Hematopoietic multipotent progenitor cell (in vitro differentiated cells): ENCODE measurements at regions not wholly inside any gene's neighbourhood (a gene's known extent, or its start where the extent isn't known, plus 50 kb on each side); places are given as distances from the start of the nearest gene placed in this dataset.

ENCODE experiments used
- DNase-seq, 3 donors: peaks; one replicate each; pipeline ENCODE4 v3.0.0-alpha.2; 2011 to 2015; ENCODE audit warnings: low read depth in 2 of 3, low spot score in 2 of 3

DNA sequence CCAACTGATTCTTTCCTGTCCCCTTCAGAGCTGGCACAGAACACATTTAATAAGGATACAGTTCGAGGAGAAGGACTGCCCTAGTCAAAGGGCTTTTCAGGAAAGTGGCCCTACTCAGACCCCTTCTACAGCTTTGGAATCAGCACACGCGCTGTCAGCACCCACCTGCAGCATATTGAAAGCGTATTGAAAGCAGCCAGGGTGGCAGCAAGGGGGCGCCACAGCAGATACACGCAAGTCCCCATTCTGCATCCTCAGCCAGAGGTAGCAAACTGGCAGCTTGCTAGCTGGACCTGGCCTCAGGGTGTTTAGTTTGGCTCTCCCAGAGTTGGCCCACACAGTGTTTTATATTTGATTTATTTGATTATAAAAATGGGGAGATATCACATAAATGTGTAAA lies 101.0 kb upstream of the NT5C1B start:
- no peak for DNase-seq

DNA sequence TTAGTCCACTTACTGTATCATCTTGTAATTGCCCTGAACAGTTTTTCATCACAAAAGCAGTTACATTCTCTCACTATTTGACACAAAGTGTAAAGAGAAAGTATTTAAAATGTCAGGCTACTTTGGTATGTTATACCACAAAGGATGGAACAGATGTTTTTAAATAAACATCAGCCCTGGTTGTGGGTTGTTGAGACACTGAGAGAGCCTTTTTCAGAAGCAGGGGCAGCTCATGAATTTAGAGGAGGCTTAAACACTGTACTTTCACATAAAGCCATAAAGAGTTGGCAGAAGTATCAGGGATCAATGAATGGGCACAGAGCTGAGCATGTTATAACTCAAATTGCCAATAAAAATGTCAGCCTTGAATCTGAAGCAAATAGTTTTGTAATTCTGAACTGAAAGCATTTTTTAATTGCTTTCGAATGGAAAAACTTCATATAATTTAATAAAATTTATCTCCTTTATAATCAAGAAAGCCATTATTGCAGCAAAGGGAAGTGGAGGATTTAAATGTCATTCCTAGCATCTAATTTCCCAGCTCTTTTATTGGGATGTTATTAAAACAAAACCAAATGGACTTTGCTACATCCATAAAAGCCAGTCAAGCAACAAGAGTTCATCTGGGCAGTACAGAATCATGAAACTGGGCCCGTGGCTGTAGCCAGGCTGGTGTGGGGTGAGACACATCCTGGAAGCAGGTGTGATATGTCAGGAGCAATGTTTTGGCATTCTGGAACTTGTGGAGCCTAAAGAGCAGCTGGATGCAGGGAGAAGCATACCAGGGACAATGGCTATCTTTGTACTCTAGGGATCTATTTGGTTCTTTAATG lies 95.1 kb upstream of the NT5C1B start:
- no peak for DNase-seq

- no peak for DNase-seq
Observed at GRCh38 chr2:18682681-18683080, 93.3 kb upstream of the NT5C1B start.

GRCh38 chr2:18677280-18677679 lies 87.9 kb upstream of the NT5C1B start:
- no peak for DNase-seq

DNA sequence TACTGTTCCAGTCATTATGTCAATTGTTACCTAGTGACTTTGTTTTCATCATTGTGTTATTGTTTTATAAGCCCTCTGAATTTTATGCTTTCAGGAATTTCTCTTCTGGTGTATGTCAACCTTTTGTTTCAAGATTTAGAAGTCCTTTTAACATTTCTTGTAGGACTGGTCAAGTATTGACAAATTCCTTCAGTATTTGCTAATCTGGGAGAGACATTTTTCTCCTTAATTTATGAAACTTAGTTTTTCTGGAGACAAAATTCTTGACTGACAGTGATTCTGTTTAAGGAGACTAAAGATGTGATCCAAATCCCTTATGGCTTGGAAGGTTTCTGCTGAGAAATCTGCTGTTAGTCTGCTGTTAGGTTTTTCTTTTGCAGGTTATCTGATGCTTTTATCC lies 84.9 kb upstream of the NT5C1B start:
- DNase-seq = no peak

DNA sequence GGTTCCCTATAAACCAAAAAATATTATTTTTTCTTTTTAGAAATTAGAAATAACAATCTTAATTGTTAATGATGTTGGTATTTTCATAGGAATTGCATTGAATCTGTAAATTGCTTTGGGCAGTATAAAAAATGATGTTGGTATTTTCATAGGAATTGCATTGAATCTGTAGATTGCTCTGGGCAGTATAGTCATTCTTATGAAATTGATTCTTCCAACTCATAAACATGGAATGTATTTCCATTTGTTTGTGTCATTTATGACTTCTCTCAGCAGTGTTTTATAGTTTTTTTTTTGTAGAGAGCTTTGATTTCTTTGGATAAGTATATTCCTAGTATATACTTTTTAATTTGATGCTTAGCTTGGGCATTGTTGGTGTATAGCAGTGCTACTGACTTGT lies 82.0 kb upstream of the NT5C1B start:
- DNase-seq = no peak

DNA sequence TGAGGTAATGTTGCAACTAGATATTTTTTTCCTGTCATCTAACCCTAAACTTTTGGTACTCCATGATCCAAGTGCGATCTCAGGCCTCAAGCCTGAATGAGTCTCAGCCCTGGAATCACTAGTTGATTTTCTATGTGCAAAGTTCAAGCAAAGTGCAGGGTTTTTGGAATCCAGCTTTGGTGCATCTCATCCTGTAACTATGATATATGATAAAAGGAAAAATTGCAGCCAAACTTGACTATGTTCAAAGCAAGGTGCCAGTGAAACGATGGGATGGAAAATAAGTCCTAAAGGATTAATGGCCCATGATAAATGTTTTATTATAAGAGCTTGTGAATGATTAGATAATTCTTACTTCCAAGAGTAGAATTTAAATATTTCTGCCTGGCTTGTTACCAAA lies 78.9 kb upstream of the NT5C1B start:
- no peak for DNase-seq

DNA sequence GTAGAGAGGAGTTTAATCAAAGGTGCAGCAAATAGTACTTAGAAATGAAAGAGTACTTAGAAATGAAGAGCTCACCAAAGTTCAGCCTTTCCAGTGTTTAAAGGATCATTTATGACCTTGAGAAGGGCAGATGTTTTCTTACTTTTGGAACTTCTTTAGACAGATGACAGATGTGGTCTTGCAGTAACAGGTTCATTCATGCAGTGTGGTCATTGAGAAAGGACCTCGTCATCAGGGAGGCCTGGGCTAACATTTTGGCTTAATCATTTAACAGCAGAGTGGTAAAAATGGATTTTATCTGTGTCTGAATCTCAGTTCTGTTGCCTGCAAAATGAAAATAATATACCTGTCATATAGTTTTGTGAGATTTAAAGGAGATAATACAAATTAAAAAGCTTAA lies 75.1 kb upstream of the NT5C1B start:
- DNase-seq = no peak

DNA sequence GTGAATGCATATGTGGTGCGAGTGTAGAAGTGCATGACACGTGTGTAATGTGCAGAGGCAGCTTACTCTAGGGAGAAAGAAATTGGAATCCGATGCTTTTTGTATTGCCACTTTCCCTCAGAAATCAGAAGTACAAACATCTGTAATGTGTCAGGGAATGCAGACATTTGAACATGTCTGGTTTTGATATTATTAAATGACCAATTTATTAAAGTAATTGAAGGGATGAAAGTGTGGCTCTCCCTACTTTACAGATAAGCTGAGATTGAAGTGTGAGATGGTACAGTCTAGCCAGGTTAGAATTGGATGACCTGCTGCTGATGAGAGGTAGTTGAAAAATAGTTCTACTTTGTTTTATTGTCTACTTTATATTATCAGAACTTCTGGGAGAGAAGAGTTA lies 74.5 kb upstream of the NT5C1B start:
- no peak for DNase-seq

DNA sequence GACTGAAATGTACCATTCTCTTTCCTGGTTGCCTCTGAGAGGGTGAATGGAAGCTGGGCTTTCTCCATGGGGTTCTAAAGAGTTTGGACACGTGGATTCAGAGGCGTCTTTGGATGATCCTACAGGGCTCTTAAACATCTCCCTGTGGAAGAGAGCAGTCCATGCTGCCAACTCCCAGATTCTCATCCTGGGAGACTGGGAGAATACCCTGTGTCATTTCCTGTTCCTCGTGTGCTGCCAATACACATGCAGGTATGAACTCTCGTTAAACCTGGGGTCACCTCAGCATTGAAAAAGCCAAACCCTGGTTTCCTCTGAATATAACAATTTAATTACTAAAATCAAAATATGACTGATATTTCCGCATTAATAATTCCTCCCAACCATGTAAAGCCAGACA lies 73.3 kb upstream of the NT5C1B start:
- no peak for DNase-seq

DNA sequence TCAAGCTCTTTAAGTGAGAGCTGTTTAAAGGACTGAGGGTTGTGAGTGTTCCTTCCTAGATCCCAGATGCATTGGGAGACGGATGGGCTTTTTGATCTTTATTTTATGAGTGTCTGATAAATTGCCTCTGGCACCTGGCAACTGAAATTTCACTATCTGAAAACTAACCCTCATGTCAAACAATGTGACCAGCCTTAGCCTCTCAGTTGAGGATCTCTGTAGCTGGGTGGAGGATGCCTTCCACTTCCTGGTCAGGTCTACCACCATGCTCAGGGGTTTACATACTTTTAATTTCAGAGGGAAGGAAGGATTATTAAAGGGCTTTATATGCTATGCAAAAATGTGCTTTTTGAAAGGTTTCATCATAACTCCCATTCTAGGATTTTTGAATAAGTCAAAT lies 70.5 kb upstream of the NT5C1B start:
- DNase-seq = no peak

DNA sequence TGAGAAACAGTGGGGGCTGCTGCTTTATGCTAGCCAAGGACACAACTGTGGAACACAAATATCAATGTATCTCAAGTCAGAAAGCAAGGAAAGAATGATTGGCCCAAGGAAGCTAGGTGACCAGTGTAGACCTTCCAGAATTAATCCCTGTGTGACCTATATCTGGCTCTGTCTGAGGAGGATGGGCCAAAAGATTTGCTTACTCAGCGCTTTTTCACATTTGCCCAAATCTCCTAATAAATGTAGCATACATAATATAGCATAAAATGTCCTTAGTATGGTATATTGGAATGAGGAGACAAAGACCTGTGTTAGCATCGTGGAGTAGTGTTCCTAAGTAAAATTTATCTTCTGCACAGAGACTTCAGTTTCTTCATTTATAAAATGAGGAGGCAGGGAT lies 66.7 kb upstream of the NT5C1B start:
- no peak for DNase-seq

- no peak for DNase-seq
Observed at GRCh38 chr2:18651842-18652774, 62.7 kb upstream of the NT5C1B start.

DNA sequence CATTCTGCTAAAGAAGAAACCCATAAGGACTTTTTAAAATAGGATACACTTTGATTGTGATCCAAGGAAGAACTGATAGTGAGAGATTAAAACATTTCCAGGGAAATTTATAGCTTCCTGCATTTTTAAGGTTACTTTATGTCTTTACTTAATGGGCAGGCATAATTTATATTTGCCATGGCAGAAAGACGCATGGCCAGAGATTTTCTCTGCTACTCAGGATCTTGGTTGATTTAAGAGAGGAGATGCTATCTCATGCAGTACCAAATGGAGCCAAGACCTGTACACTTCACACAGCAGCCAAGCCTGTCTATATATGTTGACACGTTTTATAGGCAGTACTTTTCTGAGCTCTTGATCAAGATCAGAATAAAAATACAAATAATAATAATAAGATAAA lies 60.9 kb upstream of the NT5C1B start:
- no peak for DNase-seq

DNA sequence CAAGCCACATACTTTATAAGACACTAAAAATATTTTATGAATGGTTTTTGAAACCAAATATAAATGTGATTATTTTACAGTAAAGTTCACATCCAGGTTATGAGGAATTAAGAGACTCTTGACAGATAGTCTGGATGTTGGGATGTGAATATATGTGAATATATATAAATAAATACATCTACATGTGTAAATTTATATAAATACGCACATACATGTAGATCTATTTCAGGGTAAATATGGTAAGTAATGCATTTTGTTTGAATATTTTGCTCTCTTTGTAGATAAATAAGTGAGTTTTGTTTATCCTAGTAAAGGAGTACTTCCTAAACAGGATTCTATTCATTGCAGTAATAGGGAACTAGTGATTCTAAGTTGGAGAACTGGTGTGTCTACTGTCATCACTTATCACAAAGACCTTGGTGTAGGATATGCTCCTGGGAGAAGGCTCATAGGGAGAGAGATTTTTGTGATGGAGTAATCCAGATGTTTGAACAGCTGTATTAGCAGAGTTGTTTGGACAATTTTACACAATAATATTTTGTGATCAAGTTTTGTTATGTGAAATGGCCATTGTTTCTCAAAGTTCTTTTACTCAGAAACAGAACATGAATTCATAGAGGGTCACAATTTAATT lies 60.2 kb upstream of the NT5C1B start:
- DNase-seq = no peak

DNA sequence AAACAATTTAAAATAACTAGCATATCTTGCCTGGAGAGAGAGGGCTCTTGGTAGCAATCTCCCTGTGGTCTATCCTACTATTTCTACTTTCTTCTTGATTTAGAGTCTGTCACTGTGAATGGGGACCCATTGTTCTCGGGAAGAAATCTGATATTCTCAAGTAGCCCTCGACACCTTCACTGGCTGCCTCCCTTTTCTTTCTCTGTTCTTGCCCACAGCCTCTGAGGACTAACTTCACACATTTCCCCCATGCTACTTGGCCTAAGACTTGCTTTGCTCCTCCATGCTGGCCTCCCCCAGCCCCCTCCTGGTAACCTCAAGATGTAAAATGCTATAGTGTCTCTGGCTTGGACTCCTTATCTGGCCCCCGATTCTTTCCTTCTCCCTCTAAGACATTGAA lies 58.8 kb upstream of the NT5C1B start:
- no peak for DNase-seq

DNA sequence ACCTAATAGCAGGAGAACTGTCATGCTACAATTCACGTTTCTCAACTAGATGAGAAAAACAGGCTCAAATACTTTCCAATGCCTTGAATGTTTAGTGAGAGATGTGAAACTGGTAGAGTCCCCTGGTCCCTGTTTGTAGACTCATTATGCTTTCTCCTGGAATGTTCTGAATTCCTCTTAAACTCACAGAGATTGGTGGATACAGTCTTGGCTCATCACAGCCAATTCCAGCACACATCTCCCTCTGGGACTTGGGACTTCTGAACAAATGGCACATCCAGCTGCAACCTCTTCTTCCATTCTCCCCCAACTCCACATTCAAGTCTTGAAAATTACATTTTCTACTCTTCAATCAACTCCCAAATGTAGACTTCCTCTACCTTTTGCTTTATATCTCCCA lies 58.4 kb upstream of the NT5C1B start:
- DNase-seq = no peak

- DNase-seq = no peak
Observed at GRCh38 chr2:18645315-18645714, 55.9 kb upstream of the NT5C1B start.

GRCh38 chr2:18644115-18644462 lies 54.7 kb upstream of the NT5C1B start:
- DNase-seq = no peak

DNA sequence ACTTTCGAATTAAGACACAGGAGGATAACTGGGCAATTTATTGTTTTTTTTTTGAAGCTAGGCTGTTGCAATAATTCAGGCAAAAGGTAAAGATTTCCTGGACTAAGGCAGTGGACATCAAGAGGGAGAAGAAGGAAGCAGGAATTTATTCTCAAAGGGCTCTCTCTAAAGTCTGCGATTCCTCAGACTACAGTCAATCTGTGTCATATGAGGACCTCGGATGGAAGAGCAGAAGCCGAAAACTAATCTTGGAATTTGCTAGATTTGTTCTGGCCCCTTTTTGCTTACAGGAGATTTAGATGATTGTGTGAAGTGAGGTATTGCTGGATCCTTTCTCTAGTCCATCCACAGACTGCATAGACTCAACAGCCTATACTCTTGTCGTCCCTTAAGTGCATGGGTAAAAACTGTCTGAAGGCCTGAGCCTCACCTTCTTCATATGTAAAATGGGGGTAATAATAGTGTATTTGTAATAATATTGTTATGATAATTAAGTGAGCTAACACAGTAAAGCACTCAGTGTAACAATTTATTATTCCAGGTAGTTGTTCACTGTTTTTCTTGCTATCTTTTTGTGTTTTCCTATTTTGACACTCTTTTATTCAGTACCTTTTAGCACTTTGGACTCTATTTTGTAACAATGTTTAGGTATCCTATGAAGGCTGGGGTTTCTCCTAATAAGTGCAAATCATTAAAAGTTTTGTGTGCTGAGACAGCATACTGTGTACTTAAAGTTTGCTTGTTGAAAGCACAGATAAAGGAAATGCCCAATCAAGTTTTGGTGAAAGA lies 54.2 kb upstream of the NT5C1B start:
- no peak for DNase-seq

GRCh38 chr2:18641823-18642222 lies 52.5 kb upstream of the NT5C1B start:
- no peak for DNase-seq
